Natural killer cell (primary cell): ENCODE measurements at regions not wholly inside any gene's neighbourhood (a gene's known extent, or its start where the extent isn't known, plus 50 kb on each side); places are given as distances from the start of the nearest gene placed in this dataset.

Experiments used
- ATAC-seq, 3 donors: fragments of 150-1000 bp in 2 of 3; fragments of 200-7000 bp in 1 of 3; cut with Tn5 transposase; 1 replicate in 1 of 3; 2 replicates in 2 of 3; pipeline ENCODE4 v1.10.0; 2021; ENCODE audit warnings: mild to moderate bottlenecking in 2 of 3, moderate library complexity in 2 of 3
- DNase-seq, 2 donors: peaks; one replicate each; pipeline versions ENCODE4 v3.0.0 to v3.0.0-alpha.2; 2013 to 2021; ENCODE audit warnings: mixed read lengths in 1 of 2
- H3K27ac ChIP-seq: one replicate; pipeline ENCODE4 v1.5.1; 2013; ENCODE audit warnings: mild to moderate bottlenecking, low read length
- H3K27me3 ChIP-seq: one replicate; pipeline ENCODE4 v1.6.1; 2013; ENCODE audit warnings: low read length; ENCODE audit not compliant: control insufficient read depth, insufficient read depth
- H3K36me3 ChIP-seq: one replicate; pipeline ENCODE4 v1.6.1; 2013; ENCODE audit warnings: low read length; ENCODE audit not compliant: control insufficient read depth, insufficient read depth
- H3K4me1 ChIP-seq: one replicate; pipeline ENCODE4 v1.6.1; 2013; ENCODE audit warnings: low read length; ENCODE audit not compliant: control insufficient read depth, insufficient read depth
- H3K4me3 ChIP-seq: one replicate; pipeline ENCODE4 v1.5.1; 2013; ENCODE audit warnings: low read length
- H3K9me3 ChIP-seq: one replicate; pipeline ENCODE4 v1.6.1; 2013; ENCODE audit warnings: low read length; ENCODE audit not compliant: control insufficient read depth, insufficient read depth
- H3K27ac Mint-ChIP-seq, 2 donors: one replicate each; pipeline ENCODE4 v1.8.0; 2022; ENCODE audit warnings: mild to moderate bottlenecking in 2 of 2, mixed read lengths in 2 of 2, moderate library complexity in 1 of 2
- H3K27me3 Mint-ChIP-seq, 2 donors: one replicate each; pipeline ENCODE4 v1.8.0; 2022; ENCODE audit warnings: low read depth in 2 of 2, mixed read lengths in 2 of 2
- H3K36me3 Mint-ChIP-seq: one replicate; pipeline ENCODE4 v1.8.0; 2022; ENCODE audit warnings: mixed read lengths
- H3K4me1 Mint-ChIP-seq, 2 donors: one replicate each; pipeline ENCODE4 v1.8.0; 2022; ENCODE audit warnings: mixed read lengths in 2 of 2
- H3K4me3 Mint-ChIP-seq: one replicate; pipeline ENCODE4 v1.8.0; 2022; ENCODE audit warnings: mild to moderate bottlenecking, moderate library complexity, mixed read lengths
- H3K9me3 Mint-ChIP-seq, 2 donors: one replicate each; pipeline ENCODE4 v1.8.0; 2022; ENCODE audit warnings: mixed read lengths in 2 of 2
- CTCF ChIP-seq: fragments of 200-600 bp; IDR thresholded peaks from one replicate; pipeline ENCODE4 v1.8.0; 2022; ENCODE audit warnings: antibody characterized with exemption
- whole genome bisulfite sequencing: methylation state at CpG from one replicate; pipeline ENCODE4 v1.1.7; 2013; ENCODE audit warnings: missing lambda C conversion rate; ENCODE audit not compliant: insufficient coverage; 5-methylcytosine and 5-hydroxymethylcytosine counted together
- intact Hi-C: fragments of 100-400 bp; cut with micrococcal nuclease; formaldehyde crosslinking; loops from one replicate; pipeline ENCODE4 v1.14.2; 2022

DNA sequence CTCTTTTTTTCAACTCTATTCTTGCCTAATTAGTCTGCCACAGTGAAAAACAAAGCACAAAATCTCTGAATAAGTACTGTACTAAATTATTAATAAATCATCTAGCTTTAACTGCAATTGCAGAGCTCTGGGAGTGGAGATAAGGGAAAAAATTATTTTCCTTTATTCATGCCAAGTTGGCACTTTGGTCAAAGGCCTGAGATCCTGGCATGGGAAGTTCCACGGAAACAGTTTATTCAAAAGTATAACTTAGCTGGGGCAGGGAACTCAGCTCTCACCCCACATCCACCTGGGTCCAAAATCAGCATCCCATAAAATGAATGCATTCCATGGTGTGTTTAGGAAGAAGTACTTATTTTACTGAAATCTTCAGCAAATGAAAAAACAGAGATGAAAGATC is 185.2 kb upstream of the APCDD1 start:
- Histone ChIP-seq H3K36me3 (no peaks in the 10 kb centered on the region), H3K4me1 (no peaks in the 10 kb centered on the region), H3K4me3 (no peak overlapping the region), H3K9me3 (no peaks in the 10 kb centered on the region), H3K27me3 (no peaks in the 10 kb centered on the region), H3K27ac (no peak overlapping the region)
- Mint-ChIP-seq H3K27ac (no peak overlapping the region), H3K36me3 (no peaks in the 10 kb centered on the region), H3K9me3 (no peaks in the 10 kb centered on the region), H3K27me3 (no peaks in the 10 kb centered on the region), H3K4me1 (no peaks in the 10 kb centered on the region), H3K4me3 (no peak overlapping the region)
- intact Hi-C loops = no loop called here
- no peak for ATAC-seq
- DNase-seq = no peak
- WGBS = 88% methylated on average over 1 of the region's 1 CpG
- TF ChIP-seq CTCF = no peak

DNA sequence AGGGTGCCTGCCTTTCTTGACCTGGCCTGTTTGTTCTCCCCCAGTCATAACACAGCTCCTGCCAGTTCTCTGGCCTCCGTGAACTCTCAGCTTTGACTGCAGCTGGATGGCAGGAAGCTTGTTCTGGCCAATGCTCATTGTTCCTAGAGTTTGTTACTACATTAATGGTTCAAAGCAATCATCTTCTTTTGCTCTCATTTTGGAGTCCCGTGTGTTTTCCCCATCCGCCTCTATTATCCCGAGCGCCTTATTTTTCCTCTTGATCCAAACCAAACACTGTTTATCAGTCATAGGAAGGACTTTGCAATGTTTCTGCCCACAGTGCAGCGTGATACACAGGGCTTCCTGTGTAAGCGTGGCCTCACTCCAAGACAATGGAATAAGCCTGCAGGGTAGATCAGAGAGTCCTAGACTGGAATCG is 184.3 kb upstream of the APCDD1 start:
- no peak overlapping the region for H3K4me3 Mint-ChIP-seq
- Histone ChIP-seq H3K27ac (no peak overlapping the region), H3K9me3 (no peaks in the 10 kb centered on the region), H3K4me1 (no peaks in the 10 kb centered on the region), H3K27me3 (no peaks in the 10 kb centered on the region), H3K36me3 (no peaks in the 10 kb centered on the region), H3K4me3 (no peak overlapping the region)
- no peak overlapping the region for H3K27ac Mint-ChIP-seq
- H3K36me3 Mint-ChIP-seq = no peaks in the 10 kb centered on the region
- no peaks in the 10 kb centered on the region for H3K27me3 Mint-ChIP-seq
- H3K9me3 Mint-ChIP-seq = no peaks in the 10 kb centered on the region
- WGBS = 80% methylated on average over 8 of the region's 8 CpGs
- no peaks in the 10 kb centered on the region for H3K4me1 Mint-ChIP-seq
- DNase-seq = no peak
- intact Hi-C loops = no loop called here
- ATAC-seq = no peak
- TF ChIP-seq CTCF = no peak

DNA sequence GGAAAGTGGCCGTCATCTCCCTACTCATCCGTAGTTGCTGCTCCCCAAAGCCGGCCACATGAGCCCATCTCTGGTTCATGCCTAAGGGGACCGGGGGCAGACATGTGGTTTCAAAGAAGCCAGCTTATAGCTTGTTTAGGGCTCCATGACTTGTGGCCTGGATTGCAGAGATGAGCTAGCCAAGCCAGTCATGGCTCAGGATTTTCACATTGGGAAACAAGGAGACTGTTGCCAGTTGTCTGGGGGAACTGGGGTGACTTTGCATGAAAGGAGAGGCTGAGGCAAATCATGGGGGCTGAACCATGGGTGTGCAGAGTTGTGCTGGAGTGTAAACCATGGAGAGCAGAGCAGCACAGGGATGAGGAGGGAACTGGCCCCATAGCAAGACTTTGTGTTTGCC is 183.0 kb upstream of the APCDD1 start:
- no peaks in the 10 kb centered on the region for H3K36me3 Mint-ChIP-seq
- H3K9me3 Mint-ChIP-seq = peaks cover 0 to 3% of the 10 kb centered on the region in 2 donors
- no peak overlapping the region for H3K4me3 ChIP-seq
- intact Hi-C loops = no loop called here
- no peaks in the 10 kb centered on the region for H3K36me3 ChIP-seq
- 96% methylated on average over 4 of the region's 4 CpGs for WGBS
- H3K27me3 ChIP-seq = no peaks in the 10 kb centered on the region
- H3K4me1 ChIP-seq = no peaks in the 10 kb centered on the region
- H3K4me1 Mint-ChIP-seq = no peaks in the 10 kb centered on the region
- no peak for DNase-seq
- no peak overlapping the region for H3K27ac Mint-ChIP-seq
- no peak overlapping the region for H3K4me3 Mint-ChIP-seq
- no peak for TF ChIP-seq CTCF
- no peak for ATAC-seq
- no peaks in the 10 kb centered on the region for H3K27me3 Mint-ChIP-seq
- no peaks in the 10 kb centered on the region for H3K9me3 ChIP-seq
- no peak overlapping the region for H3K27ac ChIP-seq

DNA sequence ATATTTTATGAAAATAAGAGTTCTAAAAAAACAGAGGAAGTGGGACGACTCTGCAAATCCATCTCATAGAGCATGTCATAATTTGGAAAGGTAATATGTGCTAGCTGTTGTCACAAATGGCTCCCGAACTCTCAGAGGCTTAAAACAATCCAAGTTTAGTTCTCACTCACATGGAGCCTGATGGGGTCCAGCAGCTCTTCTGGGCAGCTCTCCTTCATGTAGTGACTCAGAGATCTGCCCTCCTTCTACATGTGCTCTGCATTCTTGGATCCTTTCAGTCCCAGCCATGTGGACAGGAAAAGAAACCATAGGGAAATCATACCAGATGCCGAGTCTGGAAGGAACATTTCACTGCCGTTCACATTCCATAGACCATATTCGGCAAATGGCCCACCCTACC is 180.1 kb upstream of the APCDD1 start:
- DNase-seq = no peak
- Mint-ChIP-seq H3K4me1 (no peaks in the 10 kb centered on the region), H3K27ac (no peak overlapping the region), H3K9me3 (peaks cover 0 to 3% of the 10 kb centered on the region in 2 donors), H3K36me3 (no peaks in the 10 kb centered on the region), H3K27me3 (no peaks in the 10 kb centered on the region), H3K4me3 (no peak overlapping the region)
- no peaks in the 10 kb centered on the region for H3K27me3 ChIP-seq
- ATAC-seq = no peak
- H3K4me1 ChIP-seq = no peaks in the 10 kb centered on the region
- WGBS = 93% methylated on average over 5 of the region's 5 CpGs
- no peak overlapping the region for H3K4me3 ChIP-seq
- no peaks in the 10 kb centered on the region for H3K9me3 ChIP-seq
- H3K27ac ChIP-seq = no peak overlapping the region
- no peaks in the 10 kb centered on the region for H3K36me3 ChIP-seq
- no peak for TF ChIP-seq CTCF
- intact Hi-C loops = no loop called here
